ENCODE measurements at regions not wholly inside any gene's neighbourhood (a gene's known extent, or its start where the extent isn't known, plus 50 kb on each side); places are given as distances from the start of the nearest gene placed in this dataset.

DNA sequence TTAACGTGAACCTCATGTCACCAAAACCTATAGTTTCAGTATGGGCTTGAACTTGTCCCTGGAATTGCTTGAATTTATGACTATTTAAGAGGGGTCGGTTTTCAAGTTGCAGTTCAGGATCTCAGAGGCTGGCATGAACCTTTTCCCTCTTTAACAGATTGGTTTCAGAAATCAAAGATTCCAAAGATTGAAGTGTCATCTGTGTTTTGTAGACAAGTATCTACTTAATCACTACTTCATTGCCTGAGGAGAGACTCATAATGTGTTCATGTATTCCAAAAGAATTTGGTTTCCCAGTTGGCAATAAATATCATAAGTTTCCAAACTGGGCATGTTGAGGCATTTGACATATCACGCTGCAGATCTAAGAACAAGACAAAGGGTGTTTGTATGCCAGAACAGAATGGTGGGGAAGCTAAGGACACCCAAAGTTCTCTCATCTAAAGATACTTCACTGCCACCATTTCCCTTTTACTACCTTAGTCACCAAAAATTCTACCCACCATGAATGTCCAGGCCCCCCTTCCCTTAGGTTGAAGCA lies 199.5 kb downstream of the NUAK1 start:
- TF ChIP-seq POLR2A (IDR thresholded peaks at IDR 0.05), result no peak
- TF ChIP-seq, protein P1, sequence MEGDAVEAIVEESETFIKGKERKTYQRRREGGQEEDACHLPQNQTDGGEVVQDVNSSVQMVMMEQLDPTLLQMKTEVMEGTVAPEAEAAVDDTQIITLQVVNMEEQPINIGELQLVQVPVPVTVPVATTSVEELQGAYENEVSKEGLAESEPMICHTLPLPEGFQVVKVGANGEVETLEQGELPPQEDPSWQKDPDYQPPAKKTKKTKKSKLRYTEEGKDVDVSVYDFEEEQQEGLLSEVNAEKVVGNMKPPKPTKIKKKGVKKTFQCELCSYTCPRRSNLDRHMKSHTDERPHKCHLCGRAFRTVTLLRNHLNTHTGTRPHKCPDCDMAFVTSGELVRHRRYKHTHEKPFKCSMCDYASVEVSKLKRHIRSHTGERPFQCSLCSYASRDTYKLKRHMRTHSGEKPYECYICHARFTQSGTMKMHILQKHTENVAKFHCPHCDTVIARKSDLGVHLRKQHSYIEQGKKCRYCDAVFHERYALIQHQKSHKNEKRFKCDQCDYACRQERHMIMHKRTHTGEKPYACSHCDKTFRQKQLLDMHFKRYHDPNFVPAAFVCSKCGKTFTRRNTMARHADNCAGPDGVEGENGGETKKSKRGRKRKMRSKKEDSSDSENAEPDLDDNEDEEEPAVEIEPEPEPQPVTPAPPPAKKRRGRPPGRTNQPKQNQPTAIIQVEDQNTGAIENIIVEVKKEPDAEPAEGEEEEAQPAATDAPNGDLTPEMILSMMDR (IDR thresholded peaks at IDR 0.05), result no peak
- TF ChIP-seq EP300 (IDR thresholded peaks at IDR 0.05), result no peak

Data from upper lobe of left lung (tissue), 4 donors.